ENCODE measurements at regions not wholly inside any gene's neighbourhood (a gene's known extent, or its start where the extent isn't known, plus 50 kb on each side); places are given as distances from the start of the nearest gene placed in this dataset.
A peak's percentile ranks its signal among the peaks of the same experiment; 100 is the strongest.

DNA sequence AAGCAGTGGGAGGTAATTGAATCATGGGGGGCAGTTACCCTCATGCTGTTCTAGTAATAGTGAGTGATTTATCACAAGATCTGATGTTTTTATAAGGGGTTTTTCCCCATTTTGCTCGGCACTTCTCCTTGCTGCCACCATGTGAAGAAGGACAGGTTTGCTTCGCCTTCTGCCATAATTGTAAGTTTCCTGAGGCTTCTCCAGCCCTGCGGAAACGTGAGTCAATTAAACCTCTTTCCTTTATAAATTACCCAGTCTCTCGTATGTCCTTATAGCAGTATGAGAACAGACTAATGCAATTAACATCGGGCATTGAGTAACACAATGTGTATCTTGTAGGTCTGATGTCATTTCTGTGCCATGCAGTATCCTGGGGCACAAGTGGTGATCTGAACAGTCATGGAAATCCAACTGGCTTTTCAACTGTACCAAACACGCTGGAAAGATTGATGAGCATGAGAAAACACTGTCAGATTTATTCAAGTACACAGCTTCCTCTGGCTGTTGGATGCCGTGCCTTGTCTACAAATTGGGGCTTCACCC, 208.6 kb upstream of the KIAA1217 start:
- no peak for ATAC-seq (ENCODE audit: low FRiP score)
- TF ChIP-seq, protein P1, sequence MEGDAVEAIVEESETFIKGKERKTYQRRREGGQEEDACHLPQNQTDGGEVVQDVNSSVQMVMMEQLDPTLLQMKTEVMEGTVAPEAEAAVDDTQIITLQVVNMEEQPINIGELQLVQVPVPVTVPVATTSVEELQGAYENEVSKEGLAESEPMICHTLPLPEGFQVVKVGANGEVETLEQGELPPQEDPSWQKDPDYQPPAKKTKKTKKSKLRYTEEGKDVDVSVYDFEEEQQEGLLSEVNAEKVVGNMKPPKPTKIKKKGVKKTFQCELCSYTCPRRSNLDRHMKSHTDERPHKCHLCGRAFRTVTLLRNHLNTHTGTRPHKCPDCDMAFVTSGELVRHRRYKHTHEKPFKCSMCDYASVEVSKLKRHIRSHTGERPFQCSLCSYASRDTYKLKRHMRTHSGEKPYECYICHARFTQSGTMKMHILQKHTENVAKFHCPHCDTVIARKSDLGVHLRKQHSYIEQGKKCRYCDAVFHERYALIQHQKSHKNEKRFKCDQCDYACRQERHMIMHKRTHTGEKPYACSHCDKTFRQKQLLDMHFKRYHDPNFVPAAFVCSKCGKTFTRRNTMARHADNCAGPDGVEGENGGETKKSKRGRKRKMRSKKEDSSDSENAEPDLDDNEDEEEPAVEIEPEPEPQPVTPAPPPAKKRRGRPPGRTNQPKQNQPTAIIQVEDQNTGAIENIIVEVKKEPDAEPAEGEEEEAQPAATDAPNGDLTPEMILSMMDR (IDR thresholded peaks at IDR 0.05), result no peak
- no peak for DNase-seq (ENCODE audit: low spot score)

DNA sequence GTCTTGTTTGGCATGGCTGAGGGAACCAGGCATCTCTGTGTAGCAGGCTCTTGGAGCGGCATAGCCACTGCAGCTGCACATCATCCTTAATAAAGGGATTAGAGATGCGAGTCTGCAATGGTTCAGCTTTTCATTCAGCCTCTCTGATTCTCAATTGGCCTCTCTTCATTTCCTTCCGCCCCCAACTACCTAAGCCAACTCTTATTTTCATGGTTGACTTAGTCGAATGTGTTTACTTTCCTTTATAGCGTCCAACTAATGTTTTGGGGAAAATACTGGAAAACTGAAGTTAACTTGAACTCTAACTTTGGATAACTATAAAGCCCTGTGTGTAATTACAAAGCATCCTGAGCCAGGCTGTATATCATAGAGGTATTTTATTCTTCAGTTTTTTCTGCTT, 202.2 kb upstream of the KIAA1217 start:
- DNase-seq (ENCODE audit: low spot score) (no peak), ATAC-seq (ENCODE audit: low FRiP score) (no peak)
- TF ChIP-seq, protein P1 (IDR thresholded peaks at IDR 0.05), result no peak

DNA sequence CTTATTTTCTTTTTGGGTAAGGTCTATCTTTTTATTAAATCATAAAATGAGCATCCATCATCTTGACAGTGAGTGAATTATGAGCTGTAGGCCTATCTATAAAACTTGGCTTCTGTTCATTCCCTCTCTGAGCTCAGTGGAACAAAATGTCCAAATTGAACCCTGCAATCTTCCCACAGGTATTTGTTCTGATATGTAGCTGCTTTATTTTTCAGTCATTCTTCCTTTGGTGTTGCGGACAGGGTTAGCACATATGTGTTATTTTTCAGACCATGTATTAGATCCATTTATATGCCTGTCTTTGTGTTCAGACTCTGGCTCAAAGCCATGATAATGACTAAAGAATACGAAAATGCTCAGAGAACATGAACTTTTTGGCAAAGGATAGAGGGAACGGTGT, 201.6 kb upstream of the KIAA1217 start:
- ATAC-seq (ENCODE audit: low FRiP score), result no peak
- DNase-seq (ENCODE audit: low spot score), result no peak
- TF ChIP-seq, protein P1 (IDR thresholded peaks at IDR 0.05), result no peak

DNA sequence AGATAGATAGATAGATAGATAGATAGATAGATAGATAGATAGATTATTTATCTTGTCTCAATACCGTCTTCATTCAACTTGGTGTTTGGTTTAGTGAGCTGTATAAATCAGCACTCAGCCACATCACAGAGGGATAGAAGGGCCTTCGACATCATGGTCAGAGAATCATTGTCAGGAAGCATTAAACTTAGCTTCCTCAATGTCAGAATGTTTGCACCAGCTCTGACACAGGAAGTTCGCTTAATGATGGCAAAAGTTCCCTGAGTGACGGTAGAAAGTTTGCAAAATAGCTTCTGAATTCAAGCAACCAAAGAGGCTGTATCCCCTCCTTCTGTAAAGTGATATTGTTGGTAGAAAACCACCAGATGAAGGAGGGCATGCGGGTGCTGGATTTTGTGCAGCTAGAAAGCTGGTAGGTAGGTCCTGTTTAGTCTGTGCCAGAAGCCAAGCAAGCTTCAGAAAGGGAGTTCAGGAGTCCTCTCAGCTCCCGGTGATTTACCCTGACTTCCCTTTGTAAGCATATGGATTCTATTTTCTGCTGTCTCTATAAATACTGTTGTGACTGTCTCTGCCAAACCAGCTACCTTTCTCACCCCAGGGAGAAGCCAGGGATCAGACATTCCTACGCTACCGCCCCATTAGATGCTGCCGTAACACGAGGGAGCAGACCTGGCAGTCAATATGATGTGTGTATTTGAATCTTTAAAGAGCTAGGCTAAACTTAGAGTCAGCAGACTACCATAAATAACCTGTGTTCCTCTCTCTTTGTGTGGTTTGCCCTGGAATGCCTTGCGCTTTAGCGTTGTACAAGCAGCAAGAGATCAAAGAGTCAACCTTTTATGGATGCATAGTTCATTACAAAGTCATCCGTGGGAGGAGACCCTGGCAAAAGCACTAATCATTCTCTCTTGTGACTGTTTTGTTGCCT, 200.5 kb upstream of the KIAA1217 start:
- no peak for DNase-seq (ENCODE audit: low spot score)
- TF ChIP-seq, protein P1 (IDR thresholded peaks at IDR 0.05), result no peak
- peak; percentile 77 for ATAC-seq (ENCODE audit: low FRiP score)

DNA sequence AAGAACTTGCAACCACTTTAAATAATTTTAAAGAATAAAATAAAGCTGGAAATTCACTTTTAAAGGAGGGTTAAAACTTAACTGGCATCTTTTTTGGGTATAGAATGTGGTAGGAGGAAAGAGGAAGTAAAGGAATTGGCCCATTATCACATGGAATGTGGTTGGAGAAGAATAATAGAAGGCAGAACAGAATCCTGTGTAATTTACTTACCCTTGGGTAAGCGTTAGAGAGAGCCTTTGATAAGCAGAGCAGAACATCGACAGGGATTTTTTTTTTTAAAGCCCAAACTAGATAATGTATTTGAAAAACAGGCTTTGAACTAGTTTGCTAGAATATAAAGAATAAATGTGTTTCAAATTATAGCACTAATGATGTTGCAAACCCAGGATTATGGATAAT, 199.8 kb upstream of the KIAA1217 start:
- TF ChIP-seq, protein P1 (IDR thresholded peaks at IDR 0.05), result no peak
- ATAC-seq (ENCODE audit: low FRiP score) (no peak), DNase-seq (ENCODE audit: low spot score) (no peak)

DNA sequence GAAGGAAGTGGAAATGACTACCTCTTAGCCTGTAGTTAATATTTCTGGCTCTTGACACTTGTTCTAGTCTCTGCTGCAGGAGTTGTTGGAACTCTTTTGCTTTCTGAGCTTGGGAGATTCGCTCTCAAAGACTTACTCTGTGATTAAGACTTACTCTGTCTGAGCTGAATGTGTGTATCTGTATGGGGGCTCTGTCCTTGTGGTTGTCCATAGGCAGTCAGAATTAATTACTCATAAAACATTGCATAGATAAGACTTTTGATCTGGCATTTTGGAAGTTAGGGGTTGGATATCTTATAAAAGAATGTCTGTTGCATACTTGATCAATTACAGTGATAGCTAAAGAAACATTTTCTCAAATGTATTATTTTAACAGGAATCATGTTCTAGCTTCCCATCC, 199.2 kb upstream of the KIAA1217 start:
- DNase-seq (ENCODE audit: low spot score), result no peak
- TF ChIP-seq, protein P1 (IDR thresholded peaks at IDR 0.05), result no peak

More for the DNA sequence above, 199.2 kb upstream of the KIAA1217 start:
- no peak for ATAC-seq (ENCODE audit: low FRiP score)
